Pons (tissue), 1 donor: ENCODE measurements at regions not wholly inside any gene's neighbourhood (a gene's known extent, or its start where the extent isn't known, plus 50 kb on each side); places are given as distances from the start of the nearest gene placed in this dataset.
A peak's percentile ranks its signal among the peaks of the same experiment; 100 is the strongest.
"Not testable (repeated sequence)": the region's sequence is repeated elsewhere in the genome, so short reads cannot be mapped to it uniquely, and the experiment has no call there.

Experiments
- DNase-seq: peaks from one replicate; pipeline ENCODE4 v3.0.0-alpha.2; 2016; ENCODE audit warnings: low spot score

DNA sequence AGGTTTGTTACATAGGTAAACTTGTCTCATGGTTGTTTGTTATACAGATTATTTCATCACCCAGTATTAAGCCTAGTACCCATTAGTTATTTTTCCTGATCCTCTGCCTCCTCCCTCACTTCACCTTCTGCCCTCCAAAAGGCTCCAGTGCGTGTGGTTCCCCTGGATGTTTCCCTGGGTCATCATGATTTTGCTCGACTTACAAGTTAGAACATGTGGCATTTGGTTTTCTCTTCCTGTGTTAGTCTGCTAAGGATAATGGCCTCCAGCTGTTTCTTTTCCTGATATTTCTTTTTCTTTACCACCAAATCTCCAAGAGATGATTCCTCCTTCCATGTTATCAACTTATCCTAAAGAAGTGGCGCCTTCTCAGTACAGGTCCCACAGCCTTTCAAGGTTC is 543.1 kb upstream of the ADGRL3 start:
- no peak for DNase-seq

DNA sequence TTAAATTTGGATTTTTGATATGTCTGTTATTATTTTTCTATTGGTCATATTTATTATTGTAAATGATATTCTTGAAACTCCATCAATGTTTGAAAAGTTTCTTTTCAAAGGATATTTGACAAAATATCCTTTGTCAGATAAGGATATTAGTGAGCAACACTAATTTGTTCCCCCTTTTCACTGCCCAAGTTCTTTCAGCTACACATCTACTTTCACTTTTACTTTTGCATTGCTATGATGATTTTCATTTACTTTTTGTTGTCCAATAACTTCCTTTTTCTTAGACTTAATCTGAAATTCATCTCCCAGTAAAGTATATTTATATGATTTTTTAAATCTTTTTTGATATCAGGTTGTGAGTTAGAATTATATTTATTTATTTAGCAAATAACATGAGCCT is 542.3 kb upstream of the ADGRL3 start:
- no peak for DNase-seq

DNA sequence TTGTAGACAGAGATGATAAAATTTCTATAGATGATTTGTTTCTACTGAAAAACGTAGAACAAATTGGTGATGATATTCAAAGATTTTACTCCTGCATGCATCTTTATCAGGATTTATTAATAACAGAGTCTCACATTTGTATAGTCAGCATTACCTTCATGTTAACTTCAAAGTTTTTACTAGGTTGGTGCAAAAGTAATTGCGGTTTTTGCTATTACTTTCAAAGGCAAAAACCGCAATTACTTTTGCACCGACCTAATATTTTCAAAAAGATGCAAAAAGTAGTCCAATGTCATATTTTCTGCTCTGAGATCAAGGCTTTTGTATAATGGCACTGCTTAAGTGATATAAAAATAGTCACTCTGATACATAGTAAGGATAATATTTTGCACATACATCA is 536.4 kb upstream of the ADGRL3 start:
- DNase-seq: no peak

DNA sequence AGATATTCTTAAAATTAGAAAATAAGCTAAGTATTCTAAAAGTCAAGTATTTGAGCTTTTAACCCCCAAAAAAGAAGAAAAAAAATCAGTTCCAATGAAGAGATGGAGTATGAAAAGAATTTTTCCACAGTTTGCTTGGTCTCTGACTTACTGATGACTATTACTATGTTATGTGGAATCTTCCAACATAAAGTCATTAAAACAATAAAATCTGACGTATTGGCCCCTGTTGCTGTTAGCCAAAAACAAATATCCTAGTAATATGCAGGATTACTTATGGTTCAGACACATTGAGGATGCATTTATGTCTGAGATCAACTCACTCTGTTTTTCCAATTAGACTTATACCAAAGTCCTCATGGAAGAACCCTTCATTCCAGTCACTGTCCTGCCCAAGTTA is 517.2 kb upstream of the ADGRL3 start:
- DNase-seq: no peak

DNA sequence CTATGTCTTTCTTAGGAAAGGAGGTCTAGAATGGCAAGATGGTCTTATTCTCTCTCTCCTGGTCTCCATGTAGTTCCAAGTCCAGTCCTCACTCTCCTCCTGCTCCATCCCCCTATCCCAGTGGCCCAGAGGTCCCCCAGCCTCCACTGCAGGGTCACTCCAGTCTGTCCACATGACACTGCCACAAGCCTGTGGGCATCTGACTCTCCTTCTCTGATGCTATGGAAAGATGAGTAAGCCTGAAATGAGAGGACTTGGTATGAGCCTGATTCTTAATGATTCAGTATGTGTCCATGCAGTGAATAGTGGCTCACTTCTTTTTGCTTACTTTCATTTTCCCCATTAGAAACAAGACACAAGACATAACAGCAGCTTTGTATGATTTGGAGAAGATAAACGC is 516.8 kb upstream of the ADGRL3 start:
- DNase-seq: no peak

DNA sequence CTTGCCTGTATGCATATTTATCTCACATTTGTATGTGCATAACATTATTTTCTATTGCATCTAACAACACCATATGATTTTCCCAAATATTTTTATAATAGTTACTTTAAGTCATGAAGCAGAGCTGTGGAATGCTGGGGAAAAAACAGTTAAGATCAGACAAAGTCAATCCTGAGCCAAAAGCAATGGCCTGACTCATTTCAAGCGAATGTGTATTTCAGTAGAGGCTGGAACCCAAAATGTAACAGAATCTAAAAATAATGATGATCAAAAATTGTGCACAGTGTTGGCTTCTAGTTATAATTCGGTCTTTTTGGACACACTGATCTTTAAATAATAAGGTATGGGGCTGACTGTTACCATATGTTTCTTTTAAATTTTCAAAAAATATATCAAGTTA is 516.2 kb upstream of the ADGRL3 start:
- no peak for DNase-seq

DNA sequence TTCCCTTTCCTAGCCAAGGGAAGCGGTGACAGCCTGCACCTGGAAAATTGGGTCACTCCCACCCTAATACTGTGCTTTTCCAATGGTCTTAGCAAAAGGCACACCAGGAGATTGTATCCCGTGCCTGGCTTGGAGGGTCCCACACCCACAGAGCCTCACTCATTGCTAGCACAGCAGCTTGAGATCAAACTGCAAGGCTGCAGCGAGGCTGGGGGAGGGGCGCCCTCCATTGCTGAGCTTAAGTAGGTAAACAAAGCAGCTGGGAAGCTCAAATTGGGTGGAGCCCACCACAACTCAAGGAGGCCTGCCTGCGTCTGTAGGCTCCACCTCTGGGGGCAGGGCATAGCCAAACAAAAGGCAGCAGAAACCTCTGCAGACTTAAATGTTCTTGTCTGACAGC is 504.1 kb upstream of the ADGRL3 start:
- DNase-seq: not testable (repeated sequence)

DNA sequence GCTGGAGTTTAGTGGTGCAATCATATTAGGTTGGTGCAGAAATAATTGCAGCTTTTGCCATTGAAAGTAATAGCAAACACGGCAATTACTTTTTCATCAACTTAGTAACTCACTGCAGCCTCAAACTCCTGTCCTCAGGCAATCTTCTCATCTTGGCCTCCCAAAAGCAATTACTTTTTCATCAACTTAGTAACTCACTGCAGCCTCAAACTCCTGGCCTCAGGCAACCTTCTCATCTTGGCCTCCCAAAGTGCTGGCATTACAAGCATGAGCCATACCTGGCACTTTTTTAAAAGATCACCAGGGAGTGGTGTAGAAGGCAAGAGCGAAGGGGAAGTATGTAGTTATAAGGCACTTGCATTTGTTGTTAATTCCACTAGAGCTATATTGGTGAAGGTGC is 491.1 kb upstream of the ADGRL3 start:
- DNase-seq: no peak

DNA sequence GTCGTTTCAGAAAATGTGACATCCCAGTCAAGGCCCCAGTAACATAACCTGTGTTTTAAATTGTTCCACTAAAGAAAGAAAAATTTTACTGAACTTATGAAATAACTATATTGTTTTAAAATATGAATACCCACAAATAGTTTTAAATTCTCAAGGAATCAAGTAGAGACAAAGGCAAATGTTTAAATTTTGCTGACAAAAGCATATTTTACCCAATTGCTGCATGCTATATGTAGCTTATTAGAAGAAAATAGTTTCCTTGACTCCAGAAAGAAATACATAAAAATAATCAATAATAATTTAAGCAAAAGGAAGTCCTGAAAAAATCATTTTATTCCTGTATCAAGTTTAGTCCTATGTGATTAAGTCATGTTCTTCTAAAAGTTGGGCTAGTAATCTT is 481.3 kb upstream of the ADGRL3 start:
- no peak for DNase-seq

DNA sequence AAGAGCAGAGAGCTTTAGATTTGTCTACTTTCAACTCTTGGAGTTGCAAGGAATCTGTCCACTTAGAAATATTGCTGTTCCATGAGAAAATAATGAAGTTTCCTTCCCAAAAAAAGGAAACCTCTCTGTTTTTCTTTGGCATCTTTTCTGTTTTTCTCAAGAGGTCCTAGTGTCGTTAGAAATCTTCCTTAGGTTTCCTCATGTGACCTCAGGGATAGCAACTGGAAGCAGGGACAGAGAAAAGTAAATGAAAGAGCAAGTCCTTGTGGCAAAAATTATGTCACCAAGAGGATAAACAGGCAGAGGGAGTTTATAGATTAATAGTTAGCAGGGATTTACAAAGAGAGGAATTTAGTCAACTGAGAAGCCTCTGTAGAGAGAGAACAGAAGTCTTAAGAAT is 478.4 kb upstream of the ADGRL3 start:
- DNase-seq: peak; percentile 4

DNA sequence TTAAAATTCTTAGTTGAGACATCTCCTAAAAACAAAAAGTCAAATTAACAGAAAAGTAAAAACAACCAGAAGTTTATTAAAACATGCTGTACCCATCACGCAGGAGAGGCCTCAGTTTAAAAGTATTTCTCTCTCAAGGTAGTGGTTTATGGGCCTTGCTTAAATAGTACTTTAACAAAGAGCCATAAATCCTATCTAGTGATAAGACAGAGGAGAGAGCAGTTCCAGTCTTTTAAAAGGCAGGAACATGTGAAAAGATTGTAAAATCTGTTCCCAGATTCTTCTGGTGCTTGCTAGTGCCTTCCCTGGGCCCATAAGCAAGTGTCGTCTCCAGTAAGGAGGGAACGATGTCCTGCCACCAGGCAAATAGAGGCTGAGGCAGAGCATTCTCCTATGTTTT is 476.3 kb upstream of the ADGRL3 start:
- no peak for DNase-seq

DNA sequence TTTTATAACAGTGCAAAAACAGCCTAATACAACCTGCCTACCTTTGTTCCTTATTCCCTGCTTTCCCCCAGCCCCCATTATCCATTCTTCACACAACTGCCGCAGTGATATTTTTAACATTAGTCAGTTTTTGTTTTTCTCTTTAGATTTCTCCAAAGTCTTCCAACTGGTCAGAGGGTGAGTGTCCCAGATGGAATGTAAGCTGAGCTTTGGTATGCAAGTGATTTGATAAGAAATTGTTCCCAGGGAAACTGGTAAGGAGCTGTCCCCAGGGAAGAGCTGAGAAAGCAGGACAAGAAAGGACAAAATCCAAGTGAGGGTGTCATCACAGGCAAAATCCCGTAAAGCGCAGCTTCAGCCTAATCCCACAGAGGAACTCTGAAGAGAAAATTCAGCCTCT is 475.5 kb upstream of the ADGRL3 start:
- no peak for DNase-seq

DNA sequence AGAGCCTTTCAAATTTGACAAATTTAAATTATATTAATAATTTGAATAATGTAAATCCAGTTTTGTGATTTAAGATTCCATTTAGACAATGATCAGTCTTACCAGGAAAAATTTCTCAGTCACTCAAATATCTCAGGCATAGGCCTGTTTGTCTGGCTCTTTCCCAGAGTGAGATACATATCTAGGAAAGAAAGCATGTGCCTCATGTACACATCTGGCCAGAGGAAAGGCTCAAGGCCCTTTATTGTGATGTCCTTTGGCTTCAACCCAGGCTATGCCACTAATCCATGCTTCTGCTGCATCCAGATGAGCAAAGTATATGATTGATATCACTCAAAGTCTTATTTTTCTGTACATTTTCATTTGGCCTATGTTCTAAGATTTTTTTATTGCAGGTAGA is 473.3 kb upstream of the ADGRL3 start:
- DNase-seq: no peak

DNA sequence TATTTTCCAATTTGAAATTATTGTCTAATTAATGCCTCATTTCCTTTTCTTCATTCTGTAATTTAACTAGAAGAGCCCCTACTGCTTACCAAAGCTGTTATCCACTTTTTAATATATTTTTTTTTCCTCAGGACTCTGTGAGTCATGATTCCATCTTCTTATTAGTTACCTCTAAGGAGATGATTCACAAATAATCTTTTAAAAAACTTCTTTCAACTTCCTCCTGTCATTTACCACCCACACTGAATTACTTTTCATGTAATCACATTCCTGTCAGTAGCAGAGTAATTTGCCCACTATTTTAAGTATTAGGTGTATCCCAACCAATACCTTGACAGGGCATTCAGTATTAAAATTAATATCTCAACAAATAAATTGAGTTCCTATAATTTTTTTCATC is 470.9 kb upstream of the ADGRL3 start:
- DNase-seq: no peak

DNA sequence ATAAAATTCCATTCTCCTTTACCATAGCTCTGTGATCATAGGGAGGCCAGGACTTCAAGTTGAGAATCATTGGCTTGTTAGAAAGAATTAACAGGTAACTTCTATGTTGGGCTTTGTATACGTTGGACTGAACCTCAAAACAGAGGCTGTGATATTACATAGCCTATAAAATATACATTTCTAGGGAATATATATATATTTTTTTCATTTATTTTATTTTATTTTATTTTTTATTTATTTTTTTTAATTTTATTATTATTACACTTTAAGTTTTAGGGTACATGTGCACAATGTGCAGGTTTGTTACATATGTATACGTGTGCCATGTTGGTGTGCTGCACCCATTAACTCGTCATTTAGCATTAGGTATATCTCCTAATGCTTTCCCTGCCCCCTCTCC is 470.4 kb upstream of the ADGRL3 start:
- not testable (repeated sequence) for DNase-seq

DNA sequence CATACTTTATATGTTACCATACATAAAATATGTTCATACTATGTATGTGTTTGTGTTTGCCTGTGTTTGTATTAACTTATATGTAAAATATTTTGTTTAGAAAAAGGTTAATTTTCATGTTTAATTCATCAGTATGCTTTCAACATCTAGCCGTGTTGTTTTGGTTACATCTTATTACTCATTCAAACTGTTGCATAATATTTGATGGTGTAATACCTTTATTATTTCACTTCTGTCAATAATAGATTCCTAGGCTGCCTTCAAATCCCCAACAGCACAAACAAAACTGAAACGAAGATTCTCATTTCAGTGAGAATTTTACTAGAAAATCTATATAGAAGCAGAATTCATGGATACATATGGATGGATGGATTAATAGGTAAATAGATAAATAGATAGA is 462.3 kb upstream of the ADGRL3 start:
- DNase-seq: no peak

DNA sequence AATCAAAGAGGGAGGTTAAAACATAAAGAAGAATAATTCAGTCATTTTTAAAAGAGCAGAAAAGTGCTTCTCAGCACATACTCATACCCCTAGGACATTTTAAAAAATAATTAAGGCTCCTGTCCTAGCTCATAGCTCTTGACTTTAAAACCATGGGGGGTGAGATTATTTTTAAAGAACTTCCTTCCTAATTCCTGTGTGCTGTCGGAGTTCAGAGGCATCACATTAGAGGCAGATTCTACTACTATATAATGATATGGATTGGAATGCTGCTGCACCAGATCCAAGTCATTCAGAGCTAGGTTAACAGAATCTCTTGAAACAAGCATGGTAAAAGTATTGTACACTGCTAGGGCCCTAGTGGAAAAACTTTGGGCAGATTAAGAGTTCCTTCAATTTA is 456.5 kb upstream of the ADGRL3 start:
- DNase-seq: no peak

DNA sequence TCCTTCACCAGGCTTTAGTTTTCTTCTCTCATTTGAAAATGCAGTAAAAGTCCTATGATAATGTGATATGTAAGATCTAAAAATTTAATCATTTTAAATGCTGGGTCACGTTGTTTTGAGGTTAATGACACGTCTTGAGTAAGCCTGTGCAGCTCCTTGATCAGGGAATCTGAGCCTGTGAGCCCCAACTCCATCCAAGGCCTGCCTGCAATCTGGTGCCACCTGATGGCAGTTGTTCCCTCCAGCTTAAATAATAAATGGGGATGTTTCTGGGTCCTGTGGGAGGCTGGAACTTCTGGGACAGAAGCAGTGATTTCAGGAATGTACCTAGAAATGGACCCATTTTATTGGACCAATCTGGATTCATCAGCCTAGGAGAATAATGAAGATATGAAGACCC is 455.4 kb upstream of the ADGRL3 start:
- DNase-seq: no peak

DNA sequence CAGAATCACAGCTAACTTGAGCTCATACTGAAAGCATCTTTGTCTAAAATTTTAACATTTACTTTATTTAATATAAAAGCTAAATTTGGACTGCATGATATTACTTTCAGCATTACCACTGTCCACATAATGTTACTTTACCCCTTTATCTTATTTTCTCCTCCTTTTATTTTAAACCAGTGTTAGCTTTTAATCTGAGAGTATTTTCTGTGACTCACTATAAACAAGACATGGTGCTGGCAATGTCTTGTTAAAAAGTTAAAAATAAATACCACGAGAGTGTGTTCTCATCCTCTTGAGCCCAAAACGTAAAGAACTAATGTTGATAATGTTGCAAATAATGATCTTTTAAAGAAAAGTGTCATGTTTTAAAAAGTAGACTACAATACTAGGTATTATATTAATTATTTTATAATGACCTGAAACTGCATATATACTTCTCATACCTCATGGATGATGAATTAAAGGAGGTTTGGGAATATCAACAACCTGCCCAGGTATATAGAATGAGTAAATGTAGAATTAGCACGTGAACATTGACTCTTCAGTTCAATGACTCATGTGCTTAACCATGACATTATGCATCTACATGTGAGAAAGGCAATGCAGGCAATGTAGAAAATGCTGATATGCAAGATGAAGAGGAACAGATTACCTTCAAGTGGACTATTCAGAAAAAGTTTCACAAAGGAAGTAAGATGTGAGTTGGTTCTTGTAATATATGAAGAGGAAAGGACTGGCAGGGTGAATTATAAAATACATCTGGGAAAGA is 454.1 kb upstream of the ADGRL3 start:
- no peak for DNase-seq

DNA sequence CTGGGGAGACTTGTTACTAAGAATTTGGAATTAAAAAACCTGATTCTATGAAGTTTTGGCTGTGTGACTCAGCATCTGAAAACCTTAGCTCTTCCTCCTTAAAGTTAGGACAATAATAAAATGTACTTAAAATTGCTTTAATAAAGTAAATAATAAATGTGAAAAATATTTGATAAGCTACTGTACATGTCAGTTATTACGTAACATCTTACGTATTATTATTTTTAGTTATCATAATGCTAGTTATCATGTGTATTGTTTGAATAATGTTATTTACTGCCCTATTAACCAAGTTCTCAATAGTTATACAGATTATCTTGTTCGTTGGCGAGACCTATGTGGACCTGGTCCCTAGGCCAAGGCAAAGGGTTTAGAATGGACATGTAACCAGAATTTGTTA is 449.2 kb upstream of the ADGRL3 start:
- DNase-seq: no peak

DNA sequence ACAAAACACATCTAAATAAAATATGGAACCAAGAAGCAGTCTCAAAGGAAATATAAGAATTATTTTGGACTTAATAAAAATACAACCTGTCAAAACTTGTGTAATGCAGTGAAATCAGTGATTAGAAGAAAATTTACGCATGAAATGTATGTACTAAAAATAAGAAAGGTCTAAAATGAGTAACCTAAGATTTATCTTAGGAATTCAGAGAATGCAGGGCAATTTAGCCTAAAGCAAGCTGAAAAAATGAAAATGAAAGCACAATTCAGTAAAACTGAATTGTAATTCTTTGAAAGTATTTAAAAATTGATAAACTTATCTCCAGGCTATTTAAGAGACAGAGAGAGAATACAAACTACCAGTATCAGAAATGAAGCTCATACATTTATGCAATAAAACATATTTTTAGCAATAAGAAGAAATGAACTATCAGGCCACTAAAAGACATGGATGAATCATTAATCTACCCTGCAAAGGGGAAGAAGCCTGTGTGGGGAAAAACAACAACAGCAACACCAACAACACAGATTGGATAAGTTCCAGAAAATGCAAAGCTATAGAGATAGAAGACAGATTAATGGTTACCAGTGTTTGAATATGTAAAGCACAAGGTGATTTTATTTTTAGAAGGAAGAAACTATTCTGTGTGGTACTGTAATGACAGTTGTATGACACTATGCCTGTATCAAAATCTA is 442.0 kb upstream of the ADGRL3 start:
- DNase-seq: no peak

DNA sequence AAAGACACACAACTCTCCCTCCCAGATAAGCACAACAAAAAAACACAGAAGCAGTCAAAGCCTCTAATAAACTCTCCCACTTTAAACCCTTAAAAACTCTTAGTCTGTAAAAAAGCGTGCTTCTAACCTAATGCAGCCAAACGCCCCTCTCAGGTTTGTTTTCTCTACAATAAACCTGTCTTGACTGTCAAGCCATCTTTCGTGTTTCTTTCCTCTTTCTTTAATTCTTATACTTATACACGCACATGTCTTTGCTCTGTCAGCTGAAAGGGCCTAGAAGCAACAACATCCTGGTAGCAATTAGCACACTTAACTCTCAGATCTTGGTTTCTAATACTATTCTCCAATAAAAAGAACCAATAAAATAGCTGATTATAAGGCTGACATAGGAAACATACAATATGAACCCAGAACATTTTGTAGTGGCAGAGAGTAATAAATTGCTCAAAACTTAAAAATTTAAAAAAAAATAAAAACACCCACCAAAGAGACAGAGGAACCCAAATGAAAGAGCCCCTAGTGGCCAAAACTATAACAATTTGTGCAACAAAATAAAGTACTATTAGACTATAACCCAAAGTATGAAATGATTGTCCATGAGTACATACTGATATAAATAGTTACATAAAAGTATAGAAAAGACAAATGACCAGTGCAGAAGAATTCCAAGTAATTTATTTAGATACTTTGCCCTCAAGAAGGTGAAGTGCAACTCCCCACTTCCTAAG is 440.4 kb upstream of the ADGRL3 start:
- DNase-seq: no peak

DNA sequence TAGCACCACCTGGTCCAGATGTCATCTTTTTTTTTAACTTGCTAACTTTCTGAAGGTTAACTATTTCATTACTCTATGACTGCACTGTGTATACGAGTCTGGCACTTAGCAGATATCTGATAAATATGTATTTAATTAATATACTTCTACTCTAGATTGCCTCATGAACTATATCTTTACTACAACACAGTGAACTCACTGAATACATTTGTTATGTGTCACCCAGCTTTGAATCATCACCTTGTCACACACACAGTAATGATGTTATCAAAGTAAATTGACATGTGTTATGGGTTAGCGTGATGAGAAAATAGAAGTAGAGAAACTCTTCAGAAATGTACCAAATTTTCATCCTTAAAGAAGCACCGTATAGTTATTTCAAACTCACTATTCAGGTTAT is 419.3 kb upstream of the ADGRL3 start:
- no peak for DNase-seq
